H9 (cell line): ENCODE measurements at regions not wholly inside any gene's neighbourhood (a gene's known extent, or its start where the extent isn't known, plus 50 kb on each side); places are given as distances from the start of the nearest gene placed in this dataset.

ENCODE experiments used
- DNase-seq: peaks from one replicate; pipeline ENCODE4 v3.0.0-alpha.2; 2017
- H2AFZ ChIP-seq: one replicate; pipeline ENCODE4 v1.6.1; 2013; ENCODE audit warnings: mild to moderate bottlenecking, low read length, control low read depth, moderate library complexity
- H2AK5ac ChIP-seq: 2 replicates; pipeline ENCODE4 v1.6.1; 2013; ENCODE audit warnings: low read length, control low read depth, mixed read lengths; ENCODE audit not compliant: insufficient read length
- H2BK120ac ChIP-seq: one replicate; pipeline ENCODE4 v1.6.1; 2013; ENCODE audit warnings: low read depth, mild to moderate bottlenecking, low read length, control low read depth, inconsistent platforms; ENCODE audit not compliant: poor library complexity, severe bottlenecking
- H2BK12ac ChIP-seq: 2 replicates; pipeline ENCODE4 v1.6.1; 2013; ENCODE audit warnings: low read length, control low read depth, mixed read lengths, low read depth; ENCODE audit not compliant: insufficient read length
- H2BK15ac ChIP-seq: 2 replicates; pipeline ENCODE4 v1.6.1; 2013; ENCODE audit warnings: low read depth, low read length, control low read depth
- H2BK20ac ChIP-seq: one replicate; pipeline ENCODE4 v1.6.1; 2013; ENCODE audit warnings: low read depth, mild to moderate bottlenecking, low read length, control low read depth, inconsistent platforms; ENCODE audit not compliant: poor library complexity, severe bottlenecking
- H2BK5ac ChIP-seq: 2 replicates; pipeline ENCODE4 v1.6.1; 2013; ENCODE audit warnings: low read length, control low read depth, mixed read lengths; ENCODE audit not compliant: insufficient read length
- H3K14ac ChIP-seq: 2 replicates; pipeline ENCODE4 v1.6.1; 2013; ENCODE audit warnings: low read length, control low read depth; ENCODE audit not compliant: insufficient read depth
- H3K18ac ChIP-seq: 2 replicates; pipeline ENCODE4 v1.6.1; 2013; ENCODE audit warnings: low read depth, mild to moderate bottlenecking, mixed read lengths, low read length, control low read depth; ENCODE audit not compliant: insufficient read length
- H3K23ac ChIP-seq: 2 replicates; pipeline ENCODE4 v1.6.1; 2013; ENCODE audit warnings: low read length, control low read depth, mixed read lengths, low read depth; ENCODE audit not compliant: insufficient read length
- H3K23me2 ChIP-seq: 2 replicates; pipeline ENCODE4 v1.6.1; 2013; ENCODE audit warnings: low read depth, mild to moderate bottlenecking, mixed read lengths, low read length, control low read depth; ENCODE audit not compliant: insufficient read length, poor library complexity, severe bottlenecking
- H3K27ac ChIP-seq: 2 replicates; pipeline ENCODE4 v1.5.1; 2013; ENCODE audit warnings: low read length, control low read depth, mixed read lengths, low read depth; ENCODE audit not compliant: insufficient read length
- H3K27me3 ChIP-seq: 2 replicates; pipeline ENCODE4 v1.6.1; 2013; ENCODE audit warnings: low read length, control low read depth, inconsistent platforms; ENCODE audit not compliant: insufficient read depth
- H3K4ac ChIP-seq: 2 replicates; pipeline ENCODE4 v1.6.1; 2013; ENCODE audit warnings: low read depth, mild to moderate bottlenecking, control low read depth, inconsistent platforms, low read length, moderate library complexity
- H3K4me1 ChIP-seq: 2 replicates; pipeline ENCODE4 v1.6.1; 2013; ENCODE audit warnings: low read length, control low read depth, inconsistent platforms; ENCODE audit not compliant: insufficient read depth
- H3K4me2 ChIP-seq: 2 replicates; pipeline ENCODE4 v1.6.1; 2013; ENCODE audit warnings: low read length, control low read depth, mixed read lengths; ENCODE audit not compliant: insufficient read length, insufficient read depth
- H3K56ac ChIP-seq: 2 replicates; pipeline ENCODE4 v1.6.1; 2013; ENCODE audit warnings: low read depth, mild to moderate bottlenecking, mixed read lengths, low read length, control low read depth; ENCODE audit not compliant: insufficient read length
- H3K79me1 ChIP-seq: 2 replicates; pipeline ENCODE4 v1.6.1; 2013; ENCODE audit warnings: low read depth, mild to moderate bottlenecking, moderate library complexity, low read length, control low read depth, inconsistent platforms; ENCODE audit not compliant: insufficient read depth, poor library complexity, severe bottlenecking
- H3K79me2 ChIP-seq: 2 replicates; pipeline ENCODE4 v1.6.1; 2013; ENCODE audit warnings: low read length, control low read depth, inconsistent platforms; ENCODE audit not compliant: insufficient read depth
- H3K9ac ChIP-seq: 2 replicates; pipeline ENCODE4 v1.6.1; 2013; ENCODE audit warnings: low read length, control low read depth, mixed read lengths; ENCODE audit not compliant: insufficient read length; ENCODE audit errors: extremely low read depth
- H3K9me3 ChIP-seq: one replicate; pipeline ENCODE4 v1.6.1; 2013; ENCODE audit warnings: low read depth, low read length, inconsistent platforms; ENCODE audit not compliant: control insufficient read depth
- H3T11ph ChIP-seq: one replicate; pipeline ENCODE4 v1.6.1; 2013; ENCODE audit warnings: mild to moderate bottlenecking, low read length, control low read depth, inconsistent platforms
- H4K20me1 ChIP-seq: one replicate; pipeline ENCODE4 v1.6.1; 2013; ENCODE audit not compliant: control insufficient read depth, insufficient read length, insufficient read depth
- H4K5ac ChIP-seq: 2 replicates; pipeline ENCODE4 v1.6.1; 2013; ENCODE audit warnings: low read depth, mild to moderate bottlenecking, mixed read lengths, low read length, control low read depth; ENCODE audit not compliant: insufficient read length
- H4K8ac ChIP-seq: replicated peaks from 2 replicates; pipeline ENCODE4 v1.6.1; 2013; ENCODE audit warnings: low read length, control low read depth, mixed read lengths, low read depth; ENCODE audit not compliant: insufficient read length
- H4K91ac ChIP-seq: 2 replicates; pipeline ENCODE4 v1.6.1; 2013; ENCODE audit warnings: low read depth, mild to moderate bottlenecking, moderate library complexity, mixed read lengths, low read length, control low read depth; ENCODE audit not compliant: insufficient read length
- H3K27ac Mint-ChIP-seq, 3 experiments: 2 replicates in 2 of 3; 3 replicates in 1 of 3; pipeline ENCODE4 v1.8.0; 2020 to 2021; ENCODE audit warnings: mixed read lengths in 3 of 3, mild to moderate bottlenecking in 1 of 3, moderate library complexity in 1 of 3
- H3K27me3 Mint-ChIP-seq: 2 replicates; pipeline ENCODE4 v1.8.0; 2021; ENCODE audit warnings: low read depth, mild to moderate bottlenecking, moderate library complexity, mixed read lengths
- H3K36me3 Mint-ChIP-seq, 3 experiments: 2 replicates in 2 of 3; 3 replicates in 1 of 3; pipeline ENCODE4 v1.8.0; 2020 to 2021; ENCODE audit warnings: low read depth in 3 of 3, mixed read lengths in 3 of 3; ENCODE audit not compliant: insufficient read depth in 1 of 3
- H3K4me1 Mint-ChIP-seq, 2 experiments: 2 replicates each; pipeline ENCODE4 v1.8.0; 2020; ENCODE audit warnings: mixed read lengths in 2 of 2
- H3K4me3 Mint-ChIP-seq, 2 experiments: 2 replicates in 1 of 2; 3 replicates in 1 of 2; pipeline ENCODE4 v1.8.0; 2020 to 2021; ENCODE audit warnings: mild to moderate bottlenecking in 2 of 2, mixed read lengths in 2 of 2, moderate library complexity in 1 of 2
- H3K9me3 Mint-ChIP-seq, 2 experiments: 2 replicates in 1 of 2; 3 replicates in 1 of 2; pipeline ENCODE4 v1.8.0; 2020; ENCODE audit warnings: mild to moderate bottlenecking in 2 of 2, mixed read lengths in 2 of 2, moderate library complexity in 1 of 2
- CTCF ChIP-seq: fragments of 200-600 bp; sonication (generic); conservative IDR thresholded peaks from 3 replicates; pipeline ENCODE4 v1.8.0; 2021; ENCODE audit warnings: antibody characterized with exemption, mild to moderate bottlenecking
- WGBS: extraction: QIAGEN DNeasy Blood & Tissue Kit; methylation state at CpG from one replicate; pipeline ENCODE4 v1.1.7; 2013; ENCODE audit warnings: missing lambda C conversion rate, low lambda C conversion rate, mixed read lengths; ENCODE audit not compliant: insufficient read length; ENCODE audit errors: extremely low coverage; 5-methylcytosine and 5-hydroxymethylcytosine counted together

GRCh38 chr4:111230265-111230664 is 607.4 kb upstream of the PITX2 start:
- Histone ChIP-seq H3K27ac (no peak overlapping the region), H3K14ac (no peak overlapping the region), H2BK15ac (no peak overlapping the region), H4K8ac (no peak overlapping the region), H3K9me3 (no peaks in the 10 kb centered on the region), H2AFZ (no peak overlapping the region), H2BK12ac (no peak overlapping the region), H2BK120ac (no peak overlapping the region), H4K5ac (no peak overlapping the region), H3K23ac (no peak overlapping the region), H3K4ac (no peak overlapping the region), H3K9ac (no peak overlapping the region), H4K20me1 (no peaks in the 10 kb centered on the region), H2BK20ac (no peak overlapping the region), H3K18ac (no peak overlapping the region), H3K56ac (no peak overlapping the region), H3K79me1 (no peaks in the 10 kb centered on the region), H3K4me1 (no peaks in the 10 kb centered on the region), H4K91ac (no peak overlapping the region), H2AK5ac (no peak overlapping the region), H3K4me2 (no peak overlapping the region), H3K79me2 (no peaks in the 10 kb centered on the region), H3T11ph (no peak overlapping the region), H2BK5ac (no peak overlapping the region), H3K23me2 (no peaks in the 10 kb centered on the region), H3K27me3 (no peaks in the 10 kb centered on the region)
- H3K27me3 Mint-ChIP-seq = no peaks in the 10 kb centered on the region
- no peaks in the 10 kb centered on the region for H3K36me3 Mint-ChIP-seq
- no peaks in the 10 kb centered on the region for H3K9me3 Mint-ChIP-seq
- no peak for DNase-seq
- H3K4me3 Mint-ChIP-seq = no peak overlapping the region
- H3K4me1 Mint-ChIP-seq = peaks cover 9 to 11% of the 10 kb centered on the region in 2 experiments
- no peak overlapping the region for H3K27ac Mint-ChIP-seq
- TF ChIP-seq CTCF = no peak
- no CpG with 5 or more reads among the region's 1 CpG for WGBS
